Erythroblast (primary cell): ENCODE measurements at regions not wholly inside any gene's neighbourhood (a gene's known extent, or its start where the extent isn't known, plus 50 kb on each side); places are given as distances from the start of the nearest gene placed in this dataset.

ENCODE experiments used
- GATA1 ChIP-seq: IDR thresholded peaks from 2 replicates; pipeline ENCODE4 v1.6.1; 2011; ENCODE audit warnings: low read depth, mild to moderate bottlenecking, control low read depth, low read length, moderate library complexity
- POLR2A ChIP-seq: IDR thresholded peaks from 2 replicates; pipeline ENCODE4 v1.6.1; 2011; ENCODE audit warnings: mild to moderate bottlenecking, low read length

GRCh38 chr2:16911746-16912145 lies 246.1 kb upstream of the CYRIA start:
- TF ChIP-seq POLR2A (no peak), GATA1 (no peak)
